ENCODE measurements at regions not wholly inside any gene's neighbourhood (a gene's known extent, or its start where the extent isn't known, plus 50 kb on each side); places are given as distances from the start of the nearest gene placed in this dataset.

- Histone ChIP-seq H3K4me2 (ENCODE audit: low read length) (no peak overlapping the region), H3F3A (ENCODE audit: control insufficient read depth, insufficient read depth) (no peaks in the 10 kb centered on the region), H3K36me3 (ENCODE audit: control insufficient read depth, low read length) (no peaks in the 10 kb centered on the region), H3K4me1 (ENCODE audit: control insufficient read depth, low read length) (no peaks in the 10 kb centered on the region), H3K27me3 (ENCODE audit: control insufficient read depth, low read length) (no peaks in the 10 kb centered on the region), H3K9me2 (replicated peaks; ENCODE audit: control insufficient read depth, low read length) (no peaks in the 10 kb centered on the region), H3K27ac (ENCODE audit: low read depth, low read length) (no peak overlapping the region), H3K4me3 (ENCODE audit: low read length) (no peak overlapping the region), H4K20me1 (ENCODE audit: control insufficient read depth, insufficient read depth, low read depth, low read length) (no peaks in the 10 kb centered on the region), H3K9me3 (ENCODE audit: control insufficient read depth, insufficient read depth, low read length) (no peaks in the 10 kb centered on the region), H3K79me2 (ENCODE audit: control insufficient read depth, low read length) (no peaks in the 10 kb centered on the region)
- no peak for TF ChIP-seq EZH2phosphoT487 (IDR thresholded peaks at IDR 0.05; ENCODE audit: borderline replicate concordance, low read length)
- TF ChIP-seq, protein P1, sequence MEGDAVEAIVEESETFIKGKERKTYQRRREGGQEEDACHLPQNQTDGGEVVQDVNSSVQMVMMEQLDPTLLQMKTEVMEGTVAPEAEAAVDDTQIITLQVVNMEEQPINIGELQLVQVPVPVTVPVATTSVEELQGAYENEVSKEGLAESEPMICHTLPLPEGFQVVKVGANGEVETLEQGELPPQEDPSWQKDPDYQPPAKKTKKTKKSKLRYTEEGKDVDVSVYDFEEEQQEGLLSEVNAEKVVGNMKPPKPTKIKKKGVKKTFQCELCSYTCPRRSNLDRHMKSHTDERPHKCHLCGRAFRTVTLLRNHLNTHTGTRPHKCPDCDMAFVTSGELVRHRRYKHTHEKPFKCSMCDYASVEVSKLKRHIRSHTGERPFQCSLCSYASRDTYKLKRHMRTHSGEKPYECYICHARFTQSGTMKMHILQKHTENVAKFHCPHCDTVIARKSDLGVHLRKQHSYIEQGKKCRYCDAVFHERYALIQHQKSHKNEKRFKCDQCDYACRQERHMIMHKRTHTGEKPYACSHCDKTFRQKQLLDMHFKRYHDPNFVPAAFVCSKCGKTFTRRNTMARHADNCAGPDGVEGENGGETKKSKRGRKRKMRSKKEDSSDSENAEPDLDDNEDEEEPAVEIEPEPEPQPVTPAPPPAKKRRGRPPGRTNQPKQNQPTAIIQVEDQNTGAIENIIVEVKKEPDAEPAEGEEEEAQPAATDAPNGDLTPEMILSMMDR (IDR thresholded peaks at IDR 0.05; ENCODE audit: low read depth, low read length, poor library complexity, severe bottlenecking), result no peak
These were observed 706.7 kb upstream of the ADAMTS5 start for GRCh38 chr21:27673581-27673980.

GRCh38 chr21:27671207-27671606, 704.3 kb upstream of the ADAMTS5 start:
- H3K4me1 ChIP-seq (ENCODE audit: control insufficient read depth, low read length), result no peaks in the 10 kb centered on the region
- H3K36me3 ChIP-seq (ENCODE audit: control insufficient read depth, low read length), result no peaks in the 10 kb centered on the region
- no peaks in the 10 kb centered on the region for H3F3A ChIP-seq (ENCODE audit: control insufficient read depth, insufficient read depth)
- H3K79me2 ChIP-seq (ENCODE audit: control insufficient read depth, low read length), result no peaks in the 10 kb centered on the region
- no peak overlapping the region for H3K4me2 ChIP-seq (ENCODE audit: low read length)
- H3K27ac ChIP-seq (ENCODE audit: low read depth, low read length), result no peak overlapping the region
- H3K4me3 ChIP-seq (ENCODE audit: low read length), result no peak overlapping the region
- H3K9me3 ChIP-seq (ENCODE audit: control insufficient read depth, insufficient read depth, low read length), result no peaks in the 10 kb centered on the region
- no peak for TF ChIP-seq EZH2phosphoT487 (IDR thresholded peaks at IDR 0.05; ENCODE audit: borderline replicate concordance, low read length)
- TF ChIP-seq, protein P1 (IDR thresholded peaks at IDR 0.05; ENCODE audit: low read depth, low read length, poor library complexity, severe bottlenecking), result no peak
- H3K9me2 ChIP-seq (replicated peaks; ENCODE audit: control insufficient read depth, low read length), result no peaks in the 10 kb centered on the region
- no peaks in the 10 kb centered on the region for H3K27me3 ChIP-seq (ENCODE audit: control insufficient read depth, low read length)
- H4K20me1 ChIP-seq (ENCODE audit: control insufficient read depth, insufficient read depth, low read depth, low read length), result no peaks in the 10 kb centered on the region

GRCh38 chr21:27653481-27653880, 686.6 kb upstream of the ADAMTS5 start:
- no peaks in the 10 kb centered on the region for H3F3A ChIP-seq (ENCODE audit: control insufficient read depth, insufficient read depth)
- H3K27me3 ChIP-seq (ENCODE audit: control insufficient read depth, low read length), result no peaks in the 10 kb centered on the region
- H3K4me3 ChIP-seq (ENCODE audit: low read length), result no peak overlapping the region
- H3K4me1 ChIP-seq (ENCODE audit: control insufficient read depth, low read length), result no peaks in the 10 kb centered on the region
- no peaks in the 10 kb centered on the region; the same call in 1 of the 2 replicates for H3K9me3 ChIP-seq (ENCODE audit: control insufficient read depth, insufficient read depth, low read length)
- H3K36me3 ChIP-seq (ENCODE audit: control insufficient read depth, low read length), result no peaks in the 10 kb centered on the region
- TF ChIP-seq EZH2phosphoT487 (IDR thresholded peaks at IDR 0.05; ENCODE audit: borderline replicate concordance, low read length), result no peak
- TF ChIP-seq, protein P1 (IDR thresholded peaks at IDR 0.05; ENCODE audit: low read depth, low read length, poor library complexity, severe bottlenecking), result no peak
- H3K79me2 ChIP-seq (ENCODE audit: control insufficient read depth, low read length), result no peaks in the 10 kb centered on the region
- no peak overlapping the region for H3K4me2 ChIP-seq (ENCODE audit: low read length)
- H4K20me1 ChIP-seq (ENCODE audit: control insufficient read depth, insufficient read depth, low read depth, low read length), result no peaks in the 10 kb centered on the region
- no peaks in the 10 kb centered on the region for H3K9me2 ChIP-seq (replicated peaks; ENCODE audit: control insufficient read depth, low read length)
- H3K27ac ChIP-seq (ENCODE audit: low read depth, low read length), result no peak overlapping the region
